MCF 10A (cell line): ENCODE measurements at regions not wholly inside any gene's neighbourhood (a gene's known extent, or its start where the extent isn't known, plus 50 kb on each side); places are given as distances from the start of the nearest gene placed in this dataset.

Source experiments
- BruUV-seq: library from RNA; stranded (reverse); fragments of 400-500 nt; replicated peaks from 2 replicates; lab custom pipeline; 2021; lab: Mats Ljungman, UMichigan
- CTCF ChIA-PET: fragments of 300-600 bp; sonication (Branson Sonifier 250); formaldehyde crosslinking; extraction: SDS; loops from one replicate; lab custom pipeline; 2021; ENCODE audit warnings: antibody characterized with exemption, inconsistent platforms; lab: Yijun Ruan, JAX
- POLR2A ChIA-PET: fragments of 300-600, 350-650 bp; sonication (Branson Sonifier 250); formaldehyde crosslinking; extraction: SDS; loops from one replicate; lab custom pipeline; 2020; ENCODE audit warnings: antibody characterized with exemption, inconsistent platforms; lab: Yijun Ruan, JAX
- DNase-seq: peaks from one replicate; pipeline ENCODE4 v3.0.0-alpha.2; 2018; ENCODE audit not compliant: unreplicated experiment
- H3K27ac Mint-ChIP-seq: one replicate; pipeline ENCODE4 v1.8.0; 2022; ENCODE audit warnings: mild to moderate bottlenecking, low read depth, mixed read lengths; ENCODE audit not compliant: unreplicated experiment
- H3K27me3 Mint-ChIP-seq: one replicate; pipeline ENCODE4 v1.8.0; 2022; ENCODE audit warnings: mixed read lengths; ENCODE audit not compliant: insufficient read depth, unreplicated experiment
- H3K36me3 Mint-ChIP-seq: one replicate; pipeline ENCODE4 v1.8.0; 2022; ENCODE audit warnings: mild to moderate bottlenecking, moderate library complexity, mixed read lengths; ENCODE audit not compliant: insufficient read depth, unreplicated experiment
- H3K4me1 Mint-ChIP-seq: one replicate; pipeline ENCODE4 v1.8.0; 2022; ENCODE audit warnings: mixed read lengths; ENCODE audit not compliant: insufficient read depth, unreplicated experiment
- H3K4me3 Mint-ChIP-seq: one replicate; pipeline ENCODE4 v1.8.0; 2022; ENCODE audit warnings: mild to moderate bottlenecking, moderate library complexity, mixed read lengths; ENCODE audit not compliant: unreplicated experiment
- H3K9me3 Mint-ChIP-seq: one replicate; pipeline ENCODE4 v1.8.0; 2022; ENCODE audit warnings: mixed read lengths; ENCODE audit not compliant: unreplicated experiment
- CTCF ChIP-seq: fragments of 200-600 bp; IDR thresholded peaks from one replicate; pipeline ENCODE4 v1.8.0; 2022; ENCODE audit warnings: antibody characterized with exemption, mild to moderate bottlenecking; ENCODE audit not compliant: unreplicated experiment
- intact Hi-C: fragments of 100-400 bp; cut with micrococcal nuclease; formaldehyde crosslinking; loops from 2 replicates; pipeline ENCODE4 v1.14.1; 2022

GRCh38 chr4:135098061-135098460 is 896.5 kb upstream of the PABPC4L start:
- no peaks in the 10 kb centered on the region for H3K4me1 Mint-ChIP-seq
- intact Hi-C loops = no loop called here
- no peak for TF ChIP-seq CTCF
- H3K36me3 Mint-ChIP-seq = no peaks in the 10 kb centered on the region
- no TSS peak for BruUV-seq
- H3K27me3 Mint-ChIP-seq = peaks cover 11% of the 10 kb centered on the region
- no peak overlapping the region for H3K4me3 Mint-ChIP-seq
- no peaks in the 10 kb centered on the region for H3K9me3 Mint-ChIP-seq
- no peak overlapping the region for H3K27ac Mint-ChIP-seq
- DNase-seq = peak; percentile 47
- ChIA-PET CTCF (no interaction called here), POLR2A (no interaction called here)

- Mint-ChIP-seq H3K9me3 (peaks cover 30% of the 10 kb centered on the region), H3K4me1 (peaks cover 5% of the 10 kb centered on the region)
These were observed 871.8 kb upstream of the PABPC4L start for GRCh38 chr4:135073389-135073788.

GRCh38 chr4:135072553-135072952 is 871.0 kb upstream of the PABPC4L start:
- Mint-ChIP-seq H3K4me3 (no peak overlapping the region), H3K36me3 (no peaks in the 10 kb centered on the region), H3K9me3 (peaks cover 22% of the 10 kb centered on the region), H3K27me3 (no peaks in the 10 kb centered on the region), H3K27ac (no peak overlapping the region), H3K4me1 (peaks cover 5% of the 10 kb centered on the region)
- ChIA-PET POLR2A (no interaction called here), CTCF (no interaction called here)
- no peak for TF ChIP-seq CTCF
- intact Hi-C loops = no loop called here
- BruUV-seq = no TSS peak
- no peak for DNase-seq

More at GRCh38 chr4:135073389-135073788, 871.8 kb upstream of the PABPC4L start:
- no TSS peak for BruUV-seq
- ChIA-PET CTCF (interaction anchor here (0.7 kb wide), 1 partner anchor 17 kb away, joined by 3 read pairs; no protein-coding TSS in a partner anchor), POLR2A (no interaction called here)
- H3K27me3 Mint-ChIP-seq = no peaks in the 10 kb centered on the region
- no peaks in the 10 kb centered on the region for H3K36me3 Mint-ChIP-seq
- no peak for DNase-seq
- H3K4me3 Mint-ChIP-seq = no peak overlapping the region
- H3K27ac Mint-ChIP-seq = no peak overlapping the region
- intact Hi-C loops = no loop called here
- no peak for TF ChIP-seq CTCF

- no peak overlapping the region for H3K27ac Mint-ChIP-seq
- CTCF ChIA-PET = interaction anchor here (0.7 kb wide), 1 partner anchor 888 kb away, joined by 4 read pairs; no protein-coding TSS in a partner anchor
- POLR2A ChIA-PET = no interaction called here
These were observed 863.8 kb upstream of the PABPC4L start for GRCh38 chr4:135065366-135065765.

More at GRCh38 chr4:135065366-135065765, 863.8 kb upstream of the PABPC4L start:
- H3K27me3 Mint-ChIP-seq = no peaks in the 10 kb centered on the region
- no peak for DNase-seq
- H3K4me1 Mint-ChIP-seq = no peaks in the 10 kb centered on the region
- intact Hi-C loops = no loop called here
- BruUV-seq = no TSS peak
- no peak overlapping the region for H3K4me3 Mint-ChIP-seq
- no peak for TF ChIP-seq CTCF
- no peaks in the 10 kb centered on the region for H3K36me3 Mint-ChIP-seq
- H3K9me3 Mint-ChIP-seq = no peaks in the 10 kb centered on the region
